Superior temporal gyrus (tissue), 1 donor: ENCODE measurements at regions not wholly inside any gene's neighbourhood (a gene's known extent, or its start where the extent isn't known, plus 50 kb on each side); places are given as distances from the start of the nearest gene placed in this dataset.
A peak's percentile ranks its signal among the peaks of the same experiment; 100 is the strongest.
"Not testable (repeated sequence)": the region's sequence is repeated elsewhere in the genome, so short reads cannot be mapped to it uniquely, and the experiment has no call there.

ENCODE experiments used
- DNase-seq: peaks from one replicate; pipeline ENCODE4 v3.0.0-alpha.2; 2016; ENCODE audit errors: extremely low spot score

DNA sequence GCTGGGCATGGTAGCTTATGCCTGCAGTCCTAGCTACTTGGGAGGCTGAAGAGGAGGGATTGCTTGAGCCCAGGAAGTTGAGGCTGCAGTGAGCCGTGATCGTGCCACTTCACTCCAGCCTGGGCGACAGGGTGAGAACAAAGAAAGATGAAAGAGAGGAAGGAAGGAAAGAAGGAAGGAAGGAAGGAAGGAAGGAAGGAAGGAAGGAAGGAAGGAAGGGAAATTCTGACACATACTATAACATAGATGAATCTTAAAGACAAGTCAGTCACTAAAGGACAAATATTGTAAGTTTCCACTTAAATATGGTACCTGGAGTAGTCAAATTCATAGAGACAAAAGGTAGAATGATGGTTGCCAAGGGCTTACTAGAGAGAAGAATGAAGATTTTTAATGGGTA, 108.0 kb upstream of the CACHD1 start:
- no peak for DNase-seq

- DNase-seq: peak; percentile 21
These were observed 106.8 kb upstream of the CACHD1 start for GRCh38 chr1:64363111-64363510.

DNA sequence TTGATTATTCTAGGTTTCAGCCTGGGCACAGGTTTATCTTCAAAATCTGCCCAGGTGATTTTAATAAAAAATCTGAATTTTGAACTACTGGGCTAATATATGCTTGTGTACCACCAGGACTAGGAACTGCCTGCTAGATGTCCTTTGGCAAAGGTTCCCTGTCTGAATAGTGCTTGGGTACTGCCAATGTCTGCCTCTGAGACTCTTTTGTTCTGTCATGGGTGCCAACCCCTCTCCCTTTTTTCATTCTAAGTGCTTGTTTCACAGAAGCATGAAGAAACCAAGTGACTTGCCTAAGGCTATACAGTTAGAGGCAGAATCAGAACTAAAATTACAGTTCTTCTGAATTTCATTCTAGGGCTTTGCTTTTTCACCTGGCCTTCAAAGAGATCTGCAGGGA, 106.3 kb upstream of the CACHD1 start:
- DNase-seq: peak; percentile 74

- DNase-seq: no peak
These were observed 103.1 kb upstream of the CACHD1 start for GRCh38 chr1:64366821-64367220.

DNA sequence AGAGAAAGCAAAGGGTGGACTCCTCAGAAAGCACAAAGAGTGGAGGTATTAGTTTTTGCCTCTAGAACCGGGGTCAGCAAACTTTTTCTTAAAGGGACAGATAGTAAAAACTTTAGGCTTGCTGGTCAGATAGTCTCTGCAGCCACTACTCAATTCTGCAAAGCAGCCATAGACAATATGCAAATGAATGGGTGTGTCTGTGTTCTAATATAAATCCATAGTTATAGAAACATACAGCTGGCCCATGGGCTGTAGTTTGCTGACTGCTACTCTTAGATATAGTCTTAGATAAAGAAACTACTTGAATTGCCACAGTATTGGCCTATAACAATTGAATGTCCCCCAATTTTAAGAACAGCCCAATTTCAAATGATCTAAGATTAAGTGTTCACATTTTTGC, 101.6 kb upstream of the CACHD1 start:
- DNase-seq: no peak

- DNase-seq: no peak
These were observed 91.1 kb upstream of the CACHD1 start for GRCh38 chr1:64378826-64379225.

GRCh38 chr1:64387389-64388285, 82.3 kb upstream of the CACHD1 start:
- no peak for DNase-seq

- DNase-seq: no peak
These were observed 81.6 kb upstream of the CACHD1 start for GRCh38 chr1:64388336-64388735.

DNA sequence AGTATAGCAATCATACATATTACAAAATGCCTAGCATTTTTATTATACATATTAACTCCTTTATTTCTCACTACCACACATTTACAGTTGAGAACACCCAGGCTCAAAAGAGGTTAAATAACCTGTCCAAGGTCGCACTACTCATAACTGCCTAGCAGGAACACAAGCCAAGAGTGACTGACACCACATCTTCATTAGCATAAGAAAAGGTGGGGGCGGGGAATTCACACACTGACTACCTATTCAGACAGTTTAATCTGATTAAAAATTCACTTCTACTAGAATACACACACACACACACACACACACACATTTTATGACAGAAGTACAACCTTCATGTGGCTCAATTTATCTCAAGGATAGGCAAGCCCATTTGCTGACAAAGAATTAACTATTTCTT, 77.8 kb upstream of the CACHD1 start:
- no peak for DNase-seq

- DNase-seq: no peak
These were observed 76.1 kb upstream of the CACHD1 start for GRCh38 chr1:64393790-64394189.

DNA sequence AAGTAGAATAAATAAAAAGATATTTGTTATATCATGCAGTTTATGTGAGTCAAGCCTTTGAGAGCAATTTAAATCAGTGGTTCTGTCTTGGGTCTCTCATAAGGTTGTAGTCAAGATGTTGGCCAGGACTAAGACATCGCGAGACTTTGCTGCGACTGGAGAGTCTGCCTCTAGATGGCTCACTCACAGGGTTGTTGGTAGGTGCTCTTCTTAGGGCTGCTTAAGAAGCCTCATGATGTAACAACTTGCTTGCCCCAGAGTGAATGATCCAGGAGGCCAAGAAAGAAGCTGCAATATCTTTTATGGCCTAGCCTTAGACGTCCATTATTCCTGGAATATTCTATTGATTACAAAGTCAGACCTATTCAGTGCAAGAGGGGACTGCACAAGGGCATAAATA, 73.1 kb upstream of the CACHD1 start:
- no peak for DNase-seq

GRCh38 chr1:64397541-64397940, 72.4 kb upstream of the CACHD1 start:
- DNase-seq: no peak

GRCh38 chr1:64398936-64399335, 71.0 kb upstream of the CACHD1 start:
- DNase-seq: no peak

- DNase-seq: no peak
These were observed 68.6 kb upstream of the CACHD1 start for GRCh38 chr1:64401285-64401684.

GRCh38 chr1:64403331-64403730, 66.6 kb upstream of the CACHD1 start:
- no peak for DNase-seq

DNA sequence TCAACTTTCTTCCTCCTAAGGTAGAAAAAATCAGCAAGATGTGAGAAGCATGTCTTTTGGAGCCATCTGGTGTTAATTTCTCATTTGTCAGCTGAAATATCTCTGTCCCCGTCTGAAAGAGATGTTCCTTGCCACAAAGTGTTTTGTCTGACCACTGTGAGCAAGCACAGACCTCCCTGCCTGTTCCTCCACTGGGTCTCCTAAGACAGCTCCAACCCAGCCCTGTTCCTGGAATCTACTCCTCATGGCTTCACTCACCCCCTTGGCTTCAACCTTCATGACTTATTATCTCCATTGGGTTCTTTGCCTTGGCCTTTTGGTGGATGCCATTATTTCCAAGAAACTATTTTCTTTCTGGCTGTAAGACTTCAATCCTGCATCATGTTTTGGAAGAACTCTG, 65.7 kb upstream of the CACHD1 start:
- no peak for DNase-seq

DNA sequence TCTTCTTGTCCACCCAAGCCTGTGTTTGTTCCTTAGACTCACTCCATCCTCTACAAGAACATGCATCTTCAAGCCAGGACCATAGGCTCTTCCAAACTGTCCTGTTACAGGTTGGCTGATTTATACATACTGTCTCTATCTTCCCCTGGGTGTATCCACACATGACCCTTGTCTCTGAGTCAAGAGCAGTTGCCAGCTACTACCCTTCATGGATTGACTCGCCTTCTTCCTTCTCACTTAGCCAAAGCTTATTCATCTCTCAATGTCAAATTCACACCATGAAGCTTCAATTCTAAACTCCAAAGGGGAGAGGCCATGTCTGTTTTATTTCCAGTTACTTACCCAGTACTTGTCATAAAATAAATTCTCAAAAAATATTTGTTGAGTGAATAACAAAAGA, 64.1 kb upstream of the CACHD1 start:
- DNase-seq: no peak

DNA sequence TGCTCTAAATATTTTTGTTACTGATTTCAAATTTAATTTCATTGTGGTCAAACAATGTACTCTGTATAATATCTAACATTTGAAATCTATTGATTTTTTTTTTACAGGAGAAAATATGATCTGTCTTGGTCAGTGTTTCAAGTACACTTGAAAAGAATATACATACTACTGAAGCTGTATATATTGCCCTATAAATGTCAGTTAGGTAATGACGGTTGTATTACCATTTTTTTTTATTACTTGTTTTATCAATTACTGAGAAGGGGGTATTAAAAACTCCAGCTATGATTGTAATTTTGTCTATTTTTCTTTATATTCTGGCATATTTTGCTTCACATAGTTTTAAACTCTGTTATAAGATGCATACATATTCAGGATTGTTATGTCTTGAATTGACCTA, 59.7 kb upstream of the CACHD1 start:
- no peak for DNase-seq

DNA sequence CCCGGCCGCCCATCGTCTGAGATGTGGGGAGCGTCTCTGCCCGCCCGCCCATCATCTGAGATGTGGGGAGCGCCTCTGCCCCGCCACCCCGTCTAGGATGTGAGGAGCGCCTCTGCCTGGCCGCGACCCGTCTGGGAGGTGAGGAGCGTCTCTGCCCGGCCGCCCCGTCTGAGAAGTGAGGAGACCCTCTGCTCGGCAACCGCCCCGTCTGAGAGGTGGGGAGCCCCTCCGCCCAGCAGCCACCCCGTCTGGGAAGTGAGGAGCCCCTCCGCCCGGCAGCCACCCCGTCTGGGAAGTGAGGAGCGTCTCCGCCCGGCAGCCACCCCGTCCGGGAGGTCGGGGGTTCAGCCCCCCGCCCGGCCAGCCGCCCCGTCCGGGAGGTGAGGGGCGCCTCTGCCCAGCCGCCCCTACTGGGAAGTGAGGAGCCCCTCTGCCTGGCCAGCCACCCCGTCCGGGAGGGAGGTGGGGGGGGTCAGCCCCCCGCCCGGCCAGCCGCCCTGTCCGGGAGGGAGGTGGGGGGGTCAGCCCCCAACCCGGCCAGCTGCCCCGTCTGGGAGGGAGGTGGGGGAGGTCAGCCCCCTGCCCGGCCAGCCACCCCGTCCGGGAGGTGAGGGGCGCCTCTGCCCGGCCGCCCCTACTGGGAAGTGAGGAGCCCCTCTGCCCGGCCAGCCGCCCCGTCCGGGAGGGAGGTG, 54.9 kb upstream of the CACHD1 start:
- DNase-seq: not testable (repeated sequence)

DNA sequence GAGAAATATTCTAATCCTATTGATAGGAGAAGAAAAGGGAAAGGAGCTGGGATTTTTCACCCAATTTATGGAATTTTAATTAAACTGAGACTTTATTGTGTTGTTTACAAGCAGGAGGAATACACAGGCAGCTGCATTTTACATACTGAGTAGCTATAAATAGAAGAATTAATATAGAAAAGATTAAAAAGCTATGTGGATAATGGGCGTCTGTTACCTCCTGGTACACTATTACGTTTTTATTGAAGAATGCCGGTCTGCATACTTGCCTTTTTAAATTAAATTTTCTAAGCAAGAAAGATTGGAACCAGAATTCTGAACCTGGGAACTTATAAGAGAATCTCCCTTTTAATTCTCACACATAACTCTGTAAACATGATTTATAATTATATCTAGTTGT, 52.1 kb upstream of the CACHD1 start:
- DNase-seq: no peak
